HG03196 (cell line): ENCODE measurements at regions not wholly inside any gene's neighbourhood (a gene's known extent, or its start where the extent isn't known, plus 50 kb on each side); places are given as distances from the start of the nearest gene placed in this dataset.
"Not testable (repeated sequence)": the region's sequence is repeated elsewhere in the genome, so short reads cannot be mapped to it uniquely, and the experiment has no call there.

Experiments used
- ATAC-seq: cut with Tn5 transposase; IDR thresholded peaks from one replicate; pipeline ENCODE4 v1.9.1; 2021; ENCODE audit not compliant: unreplicated experiment

- no peak for ATAC-seq
These were observed 94.9 kb upstream of the MED13 start for GRCh38 chr17:62159994-62160393.

GRCh38 chr17:62156949-62157348, 91.9 kb upstream of the MED13 start:
- ATAC-seq: no peak

- no peak for ATAC-seq
These were observed 89.8 kb upstream of the MED13 start for GRCh38 chr17:62154909-62155308.

- ATAC-seq: no peak
These were observed 85.4 kb upstream of the MED13 start for GRCh38 chr17:62150471-62150870.

GRCh38 chr17:62149961-62150360, 84.9 kb upstream of the MED13 start:
- ATAC-seq: no peak

- ATAC-seq: no peak
These were observed 82.2 kb upstream of the MED13 start for GRCh38 chr17:62147284-62147683.

- ATAC-seq: no peak
These were observed 75.8 kb upstream of the MED13 start for GRCh38 chr17:62140836-62141235.

GRCh38 chr17:62140376-62140775, 75.3 kb upstream of the MED13 start:
- ATAC-seq: no peak

GRCh38 chr17:62139690-62140354, 74.7 kb upstream of the MED13 start:
- ATAC-seq: not testable (repeated sequence)

- ATAC-seq: no peak
These were observed 74.1 kb upstream of the MED13 start for GRCh38 chr17:62139141-62139540.

GRCh38 chr17:62138676-62139121, 73.6 kb upstream of the MED13 start:
- ATAC-seq: not testable (repeated sequence)

GRCh38 chr17:62137734-62138624, 72.9 kb upstream of the MED13 start:
- ATAC-seq: not testable (repeated sequence)

- not testable (repeated sequence) for ATAC-seq
These were observed 72.1 kb upstream of the MED13 start for GRCh38 chr17:62137013-62137733.

- ATAC-seq: no peak
These were observed 70.7 kb upstream of the MED13 start for GRCh38 chr17:62135742-62136141.

GRCh38 chr17:62135096-62135495, 70.0 kb upstream of the MED13 start:
- ATAC-seq: not testable (repeated sequence)

GRCh38 chr17:62134397-62134796, 69.3 kb upstream of the MED13 start:
- ATAC-seq: no peak

GRCh38 chr17:62131271-62131670, 66.2 kb upstream of the MED13 start:
- ATAC-seq: not testable (repeated sequence)

- no peak for ATAC-seq
These were observed 65.7 kb upstream of the MED13 start for GRCh38 chr17:62130739-62131138.

- ATAC-seq: no peak
These were observed 61.2 kb upstream of the MED13 start for GRCh38 chr17:62126292-62126691.

GRCh38 chr17:62125307-62125706, 60.2 kb upstream of the MED13 start:
- no peak for ATAC-seq

GRCh38 chr17:62121025-62121730, 56.1 kb upstream of the MED13 start:
- ATAC-seq: no peak
